Osteoblast (primary cell): ENCODE measurements at regions not wholly inside any gene's neighbourhood (a gene's known extent, or its start where the extent isn't known, plus 50 kb on each side); places are given as distances from the start of the nearest gene placed in this dataset.

Source experiments
- DNase-seq: peaks from one replicate; pipeline ENCODE4 v3.0.0; 2011; ENCODE audit warnings: low spot score, mixed read lengths; ENCODE audit not compliant: insufficient read length; ENCODE audit errors: missing footprints
- H2AFZ ChIP-seq: 2 replicates; pipeline ENCODE4 v1.6.0; 2011; ENCODE audit warnings: mild to moderate bottlenecking, low read length
- H3K27ac ChIP-seq: 2 replicates; pipeline ENCODE4 v1.5.1; 2011; ENCODE audit warnings: mild to moderate bottlenecking, low read depth, low read length, moderate library complexity
- H3K27me3 ChIP-seq: 2 replicates; pipeline ENCODE4 v1.6.0; 2012; ENCODE audit warnings: mild to moderate bottlenecking, control low read depth, inconsistent platforms, low read length, moderate library complexity; ENCODE audit not compliant: insufficient read depth
- H3K36me3 ChIP-seq: 2 replicates; pipeline ENCODE4 v1.5.1; 2011; ENCODE audit warnings: mild to moderate bottlenecking, low read length, control low read depth, moderate library complexity; ENCODE audit not compliant: insufficient read depth
- H3K4me1 ChIP-seq: 2 replicates; pipeline ENCODE4 v1.5.1; 2011; ENCODE audit warnings: mild to moderate bottlenecking, low read length, control low read depth, moderate library complexity; ENCODE audit not compliant: insufficient read depth
- H3K4me2 ChIP-seq: 2 replicates; pipeline ENCODE4 v1.6.0; 2011; ENCODE audit warnings: mild to moderate bottlenecking, low read length; ENCODE audit not compliant: insufficient read depth
- H3K4me3 ChIP-seq: fragments of 200-600 bp; sonication (generic); 3 replicates; pipeline ENCODE4 v1.5.1; 2012; ENCODE audit warnings: mild to moderate bottlenecking, low read length, inconsistent platforms; ENCODE audit not compliant: insufficient read depth
- H3K79me2 ChIP-seq: 2 replicates; pipeline ENCODE4 v1.6.0; 2012; ENCODE audit warnings: mild to moderate bottlenecking, low read length, control low read depth, inconsistent platforms; ENCODE audit not compliant: insufficient read depth
- H3K9me3 ChIP-seq: 2 replicates; pipeline ENCODE4 v1.5.1; 2011; ENCODE audit warnings: low read depth, low read length, control low read depth
- H4K20me1 ChIP-seq: 2 replicates; pipeline ENCODE4 v1.6.0; 2012; ENCODE audit warnings: mild to moderate bottlenecking, low read length, control low read depth; ENCODE audit not compliant: insufficient read depth
- TF ChIP-seq, protein P1 (sequence below): IDR thresholded peaks from 2 replicates; pipeline ENCODE4 v1.5.1; 2011; ENCODE audit warnings: mild to moderate bottlenecking, low read depth, low read length, moderate library complexity; ENCODE audit errors: extremely low read depth

DNA sequence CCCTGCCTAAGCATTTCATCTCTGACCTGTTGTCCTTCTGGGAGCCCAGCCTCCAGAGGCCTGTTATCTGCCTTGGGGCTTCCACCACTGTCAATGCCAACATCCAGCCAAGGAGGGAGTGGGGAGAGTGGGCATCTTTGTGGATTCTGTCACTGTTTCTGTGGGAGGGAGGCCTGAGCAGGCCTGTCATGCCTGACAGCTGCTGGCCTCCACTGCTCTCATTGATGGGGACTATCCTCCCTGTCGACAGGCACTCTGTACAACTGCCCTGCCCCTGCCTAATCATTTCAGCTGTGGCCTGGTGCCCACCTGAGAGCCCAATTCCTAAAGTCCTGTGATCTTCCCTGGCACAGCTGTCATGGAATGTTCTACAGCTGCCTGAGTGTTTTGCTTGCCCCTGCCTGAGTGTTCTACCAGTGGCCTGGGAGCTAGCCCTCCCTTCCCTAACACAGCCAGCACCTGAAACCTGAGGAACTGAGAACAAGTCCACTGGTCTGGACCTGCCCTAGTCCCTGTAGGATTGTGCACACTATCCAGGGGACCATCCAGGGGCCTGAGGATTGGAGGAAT, 145.3 kb downstream of the FAM83B start:
- H2AFZ ChIP-seq = peak overlapping the region; percentile 21
- no peak for DNase-seq
- H3K4me3 ChIP-seq = no peak overlapping the region

DNA sequence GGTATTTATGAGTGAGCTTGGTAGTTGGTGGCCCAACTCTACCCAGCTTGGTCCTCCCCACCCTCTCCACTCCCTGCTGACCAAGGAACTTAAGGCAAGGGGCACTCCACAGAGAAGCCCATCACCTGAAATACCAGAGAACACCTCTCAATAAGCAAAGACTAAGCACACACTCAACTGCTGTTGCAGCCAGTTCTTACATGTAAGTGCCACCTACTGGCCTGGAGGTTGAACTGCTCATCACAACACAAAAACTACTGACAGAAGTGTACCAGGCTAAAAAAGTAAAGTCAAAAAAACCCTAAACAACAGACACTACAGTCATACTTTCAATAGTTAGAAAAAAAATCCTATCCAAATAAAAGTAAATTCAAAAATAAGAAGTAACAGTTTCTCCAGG, 146.2 kb downstream of the FAM83B start:
- no peaks in the 10 kb centered on the region for H4K20me1 ChIP-seq
- DNase-seq = no peak
- no peak overlapping the region for H3K27ac ChIP-seq
- H3K9me3 ChIP-seq = no peaks in the 10 kb centered on the region
- no peak overlapping the region for H3K4me3 ChIP-seq
- H3K4me2 ChIP-seq = no peak overlapping the region
- H2AFZ ChIP-seq = no peak overlapping the region
- TF ChIP-seq, protein P1, sequence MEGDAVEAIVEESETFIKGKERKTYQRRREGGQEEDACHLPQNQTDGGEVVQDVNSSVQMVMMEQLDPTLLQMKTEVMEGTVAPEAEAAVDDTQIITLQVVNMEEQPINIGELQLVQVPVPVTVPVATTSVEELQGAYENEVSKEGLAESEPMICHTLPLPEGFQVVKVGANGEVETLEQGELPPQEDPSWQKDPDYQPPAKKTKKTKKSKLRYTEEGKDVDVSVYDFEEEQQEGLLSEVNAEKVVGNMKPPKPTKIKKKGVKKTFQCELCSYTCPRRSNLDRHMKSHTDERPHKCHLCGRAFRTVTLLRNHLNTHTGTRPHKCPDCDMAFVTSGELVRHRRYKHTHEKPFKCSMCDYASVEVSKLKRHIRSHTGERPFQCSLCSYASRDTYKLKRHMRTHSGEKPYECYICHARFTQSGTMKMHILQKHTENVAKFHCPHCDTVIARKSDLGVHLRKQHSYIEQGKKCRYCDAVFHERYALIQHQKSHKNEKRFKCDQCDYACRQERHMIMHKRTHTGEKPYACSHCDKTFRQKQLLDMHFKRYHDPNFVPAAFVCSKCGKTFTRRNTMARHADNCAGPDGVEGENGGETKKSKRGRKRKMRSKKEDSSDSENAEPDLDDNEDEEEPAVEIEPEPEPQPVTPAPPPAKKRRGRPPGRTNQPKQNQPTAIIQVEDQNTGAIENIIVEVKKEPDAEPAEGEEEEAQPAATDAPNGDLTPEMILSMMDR = peak; percentile 35
- no peaks in the 10 kb centered on the region for H3K27me3 ChIP-seq
- H3K4me1 ChIP-seq = no peaks in the 10 kb centered on the region
- no peaks in the 10 kb centered on the region for H3K36me3 ChIP-seq
- no peaks in the 10 kb centered on the region for H3K79me2 ChIP-seq

More for the DNA sequence above, 145.3 kb downstream of the FAM83B start:
- Histone ChIP-seq H3K79me2 (no peaks in the 10 kb centered on the region), H3K4me2 (no peak overlapping the region), H3K9me3 (no peaks in the 10 kb centered on the region), H3K36me3 (no peaks in the 10 kb centered on the region), H3K4me1 (no peaks in the 10 kb centered on the region), H3K27ac (no peak overlapping the region), H4K20me1 (no peaks in the 10 kb centered on the region), H3K27me3 (no peaks in the 10 kb centered on the region)
- TF ChIP-seq, protein P1 = no peak

DNA sequence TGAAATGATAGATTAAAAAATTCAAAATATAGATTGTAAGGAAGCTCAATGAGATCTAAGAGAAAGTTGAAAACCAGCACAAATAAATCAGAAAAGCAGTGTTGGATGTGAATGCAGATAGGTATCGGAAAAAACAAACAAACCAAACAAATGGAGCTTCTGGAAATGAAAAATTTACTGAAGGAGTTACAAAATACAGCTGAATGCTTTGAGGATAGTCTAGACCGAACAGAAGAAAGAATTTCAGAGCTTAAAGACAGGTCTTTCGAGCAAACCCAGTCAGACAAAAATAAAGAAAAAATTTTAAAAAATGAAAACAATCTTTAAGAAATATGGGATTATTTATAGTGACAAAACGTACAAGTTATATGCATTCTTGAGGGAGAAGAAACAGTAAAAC, 146.7 kb downstream of the FAM83B start:
- TF ChIP-seq, protein P1 = no peak
- Histone ChIP-seq H3K36me3 (no peaks in the 10 kb centered on the region), H4K20me1 (no peaks in the 10 kb centered on the region), H3K27me3 (no peaks in the 10 kb centered on the region), H3K27ac (no peak overlapping the region), H3K4me3 (no peak overlapping the region), H3K4me1 (no peaks in the 10 kb centered on the region), H3K79me2 (no peaks in the 10 kb centered on the region), H2AFZ (no peak overlapping the region), H3K9me3 (no peaks in the 10 kb centered on the region), H3K4me2 (no peak overlapping the region)
- no peak for DNase-seq

DNA sequence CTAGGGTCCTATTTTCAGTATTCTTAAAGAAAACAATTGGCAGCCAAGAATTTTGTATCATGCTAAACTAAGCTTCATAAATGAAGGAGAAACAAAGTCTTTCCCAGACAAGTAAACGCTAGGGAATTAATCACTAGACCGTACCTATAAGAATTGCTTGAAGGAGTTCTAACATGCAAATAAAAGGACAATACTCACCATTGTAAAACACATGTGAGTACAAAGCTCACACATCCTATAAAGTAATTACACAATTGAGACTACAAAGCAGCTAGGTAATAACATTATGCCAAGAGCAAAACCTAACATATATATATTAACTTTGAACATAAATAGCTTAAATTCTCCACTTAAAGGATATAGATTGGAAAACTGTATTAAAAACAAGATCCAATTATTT, 147.4 kb downstream of the FAM83B start:
- no peaks in the 10 kb centered on the region for H3K4me1 ChIP-seq
- no peak for DNase-seq
- TF ChIP-seq, protein P1 = no peak
- H3K36me3 ChIP-seq = no peaks in the 10 kb centered on the region
- H3K4me2 ChIP-seq = no peak overlapping the region
- H3K27me3 ChIP-seq = no peaks in the 10 kb centered on the region
- H4K20me1 ChIP-seq = no peaks in the 10 kb centered on the region
- H3K4me3 ChIP-seq = no peak overlapping the region
- no peaks in the 10 kb centered on the region for H3K9me3 ChIP-seq
- no peak overlapping the region for H3K27ac ChIP-seq
- no peak overlapping the region for H2AFZ ChIP-seq
- H3K79me2 ChIP-seq = no peaks in the 10 kb centered on the region
